CD4-positive, alpha-beta T cell treated with Interleukin-2 at 100 ng/mL for 4 hours (primary cell): ENCODE measurements at regions not wholly inside any gene's neighbourhood (a gene's known extent, or its start where the extent isn't known, plus 50 kb on each side); places are given as distances from the start of the nearest gene placed in this dataset.
"Not testable (repeated sequence)": the region's sequence is repeated elsewhere in the genome, so short reads cannot be mapped to it uniquely, and the experiment has no call there.

Experiments used
- DNase-seq: peaks from one replicate; pipeline ENCODE4 v3.0.0-alpha.2; 2020; ENCODE audit warnings: low spot score

DNA sequence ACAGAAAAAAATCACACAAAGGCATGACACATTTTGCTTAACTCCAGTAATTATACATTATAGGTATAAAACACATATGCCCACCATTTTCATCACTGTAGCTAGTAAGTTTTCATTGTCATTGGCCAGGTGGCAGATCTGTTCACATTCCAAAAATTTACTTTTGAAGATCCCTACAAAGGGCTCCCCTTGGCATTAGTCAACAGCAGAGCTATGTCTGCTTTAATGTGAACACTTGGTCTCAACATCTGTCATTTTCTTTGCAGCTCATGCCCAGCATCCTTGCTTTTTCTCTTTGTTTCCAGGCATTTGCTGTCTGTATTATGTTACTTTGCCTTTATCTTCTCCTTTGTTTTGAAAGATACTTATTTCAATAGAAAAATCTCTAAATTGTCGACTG, 519.1 kb upstream of the FOXG1 start:
- DNase-seq, result no peak

DNA sequence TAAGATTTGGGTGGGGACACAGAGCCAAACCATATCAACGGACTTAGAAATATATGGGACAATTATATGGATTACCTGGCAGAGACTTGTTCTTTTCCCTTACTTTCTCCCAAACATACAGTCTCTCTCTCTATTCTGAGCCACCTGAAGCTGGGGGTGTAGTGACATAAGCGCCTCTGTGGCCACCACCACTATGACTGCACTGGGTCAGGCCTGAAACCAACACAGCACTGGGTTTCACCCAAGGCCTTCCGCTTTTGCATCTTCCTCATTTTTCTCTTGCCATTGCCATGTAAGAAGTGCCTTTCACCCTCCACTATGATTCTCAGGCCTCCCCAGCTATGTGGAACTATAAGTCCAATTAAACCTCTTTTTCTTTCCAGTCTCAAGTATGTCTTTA, 514.5 kb upstream of the FOXG1 start:
- DNase-seq, result not testable (repeated sequence)

DNA sequence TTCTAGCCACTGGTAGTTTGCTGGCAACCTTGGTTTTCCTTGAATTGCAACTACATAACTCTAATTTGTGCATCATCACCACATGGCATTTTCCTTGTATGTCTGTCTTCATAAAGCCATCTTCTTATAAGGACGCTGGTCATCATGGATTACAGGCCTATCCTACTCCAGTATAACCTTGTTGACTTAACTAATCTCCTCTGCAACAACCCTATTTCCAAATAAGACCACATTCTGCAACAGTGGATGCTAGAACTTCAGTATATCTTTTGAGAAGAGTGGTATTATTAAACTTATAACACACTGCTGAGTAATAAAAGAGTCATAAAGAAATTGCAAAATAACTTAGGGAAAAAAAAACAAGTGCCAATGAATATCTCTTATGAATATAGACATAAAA, 511.8 kb upstream of the FOXG1 start:
- no peak for DNase-seq

DNA sequence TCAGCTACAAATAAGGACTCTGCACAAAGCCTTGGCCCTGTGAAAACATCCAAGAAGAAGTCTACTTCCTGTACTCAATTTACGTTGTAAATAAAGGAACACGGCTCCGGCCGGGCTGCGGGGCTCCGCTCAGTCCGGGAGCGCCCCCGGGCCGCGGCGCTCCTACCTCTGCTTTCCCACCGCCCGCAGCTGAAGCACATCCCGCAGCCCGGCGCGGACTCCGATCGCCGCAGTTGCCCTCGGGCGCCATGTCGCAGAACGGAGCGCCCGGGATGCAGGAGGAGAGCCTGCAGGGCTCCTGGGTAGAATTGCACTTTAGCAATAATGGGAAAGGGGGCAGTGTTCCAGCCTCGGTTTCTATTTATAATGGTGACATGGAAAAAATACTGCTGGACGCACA, 502.3 kb upstream of the FOXG1 start:
- no peak for DNase-seq

DNA sequence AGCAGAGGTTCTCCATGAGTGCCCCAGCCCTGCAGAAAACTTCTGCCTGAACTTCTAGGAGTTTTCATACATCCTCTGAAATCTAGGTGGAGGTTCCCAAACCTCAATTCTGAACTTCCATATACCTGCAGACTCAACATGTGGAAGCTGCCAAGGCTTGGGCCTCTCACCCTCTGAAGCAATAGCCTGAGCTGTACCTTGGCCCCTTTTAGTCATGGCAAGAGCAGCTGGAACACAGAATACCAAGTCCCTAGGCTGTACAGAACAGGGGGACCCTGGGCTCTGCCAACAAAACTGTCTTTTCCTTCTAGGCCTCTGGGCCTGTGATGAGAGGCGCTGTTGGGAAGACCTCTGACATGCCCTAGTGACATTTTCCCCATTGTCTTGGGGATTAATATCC, 494.3 kb upstream of the FOXG1 start:
- DNase-seq, result no peak

DNA sequence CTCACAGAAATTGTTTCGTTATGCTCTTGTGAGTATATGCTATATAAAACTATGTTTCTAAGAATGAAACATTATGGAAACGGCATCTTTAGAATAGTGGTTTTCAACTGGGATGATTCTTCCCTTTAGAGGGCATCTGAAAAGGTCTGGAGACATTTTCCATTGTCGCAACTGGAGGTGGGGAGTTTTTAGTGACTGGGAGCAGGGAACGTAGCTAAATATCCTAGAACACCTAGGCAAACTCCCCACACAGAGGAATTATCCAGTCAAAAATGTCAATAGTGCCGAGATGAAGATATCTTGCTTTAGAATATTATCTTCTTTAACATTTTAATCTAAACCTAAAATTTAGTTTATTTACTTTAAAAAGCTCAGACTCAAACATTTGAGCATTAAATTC, 486.1 kb upstream of the FOXG1 start:
- no peak for DNase-seq

DNA sequence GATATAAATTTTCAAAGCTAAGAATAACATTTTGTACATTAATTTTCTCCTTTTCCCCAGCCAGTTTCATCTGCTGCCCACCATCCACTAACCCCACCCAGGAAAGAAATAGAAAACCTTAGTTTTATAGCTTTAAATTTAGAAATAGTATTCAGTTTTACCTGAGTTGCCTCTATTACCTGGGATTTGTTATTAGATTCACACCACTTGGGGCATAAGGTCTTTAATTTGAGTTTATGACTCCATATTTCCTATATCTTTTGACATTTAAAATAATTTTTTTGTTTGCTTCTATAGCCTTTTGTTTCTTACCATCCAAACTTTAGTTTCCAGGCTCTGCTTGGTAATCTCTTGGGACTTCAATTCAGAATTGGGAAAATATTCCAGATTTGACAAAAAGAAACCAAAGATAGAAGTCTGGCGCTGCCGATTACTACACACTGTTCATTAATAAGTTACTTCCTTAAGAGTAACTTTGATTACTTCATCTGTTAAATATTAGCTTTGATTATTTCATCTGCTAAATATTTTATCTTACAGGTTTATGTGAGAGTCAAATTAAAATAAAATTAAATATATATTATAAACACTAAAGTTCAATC, 485.5 kb upstream of the FOXG1 start:
- DNase-seq, result no peak

DNA sequence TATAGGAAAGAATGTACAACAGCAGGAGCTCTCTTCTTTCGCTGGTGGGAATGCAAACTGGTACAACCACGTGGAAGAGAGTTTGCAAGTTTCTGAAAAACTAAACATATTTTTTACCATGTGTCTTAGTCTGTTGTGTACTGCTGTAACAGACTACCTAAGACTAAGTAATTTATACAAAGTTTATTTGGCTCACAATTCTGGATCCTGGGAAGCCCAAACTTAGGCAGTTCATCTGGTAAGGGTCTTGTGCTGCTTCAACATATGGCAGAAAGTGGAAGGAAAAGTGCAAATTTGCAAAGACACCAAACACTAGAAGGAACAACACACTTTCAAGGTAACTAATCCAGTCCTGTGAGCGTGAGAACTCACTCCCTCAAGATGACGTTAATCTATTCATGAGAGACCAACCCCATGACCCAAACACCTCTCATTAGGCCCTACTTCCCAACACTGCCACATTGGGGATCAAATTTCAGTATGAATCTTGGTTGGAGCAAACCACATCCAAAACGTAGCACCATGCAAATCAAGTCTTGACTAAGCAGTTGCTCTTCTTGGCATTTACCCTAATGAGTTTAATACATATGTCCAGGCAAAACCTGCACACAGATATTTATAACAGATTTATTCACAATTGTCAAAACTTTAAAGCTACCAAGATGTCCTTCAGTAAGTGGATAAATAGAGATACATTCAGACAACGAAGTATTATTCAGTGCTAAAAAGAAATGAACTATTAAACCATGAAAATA, 481.9 kb upstream of the FOXG1 start:
- no peak for DNase-seq

DNA sequence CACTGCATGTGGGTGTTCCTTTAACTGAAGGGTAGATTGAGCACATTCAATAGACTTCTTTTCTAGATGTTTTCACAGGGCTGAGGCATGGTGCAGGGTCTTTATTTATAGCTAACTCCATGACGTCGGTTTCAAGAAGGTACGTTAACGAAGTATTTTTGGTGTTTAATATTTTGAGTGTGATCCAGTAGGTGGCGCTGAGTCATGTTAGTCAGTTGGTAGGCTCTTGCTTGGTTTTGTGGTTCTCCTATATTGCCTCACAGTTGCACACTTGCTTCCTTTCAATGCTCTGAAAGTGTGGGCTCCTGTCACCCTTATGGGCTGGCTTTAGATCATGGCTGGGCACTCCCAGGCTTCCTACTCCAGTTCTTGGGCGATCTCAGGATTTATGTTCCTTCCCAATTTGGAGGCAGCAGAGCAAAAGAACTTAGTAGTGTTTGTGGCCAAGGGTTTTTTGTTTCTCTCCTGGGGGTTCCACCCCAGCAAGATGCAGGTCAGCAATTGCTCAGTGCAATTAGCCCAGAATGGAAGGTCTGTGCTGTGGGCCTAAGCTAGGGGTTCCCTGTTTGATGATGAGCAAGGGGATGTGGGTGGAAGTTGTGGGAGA, 471.6 kb upstream of the FOXG1 start:
- no peak for DNase-seq

DNA sequence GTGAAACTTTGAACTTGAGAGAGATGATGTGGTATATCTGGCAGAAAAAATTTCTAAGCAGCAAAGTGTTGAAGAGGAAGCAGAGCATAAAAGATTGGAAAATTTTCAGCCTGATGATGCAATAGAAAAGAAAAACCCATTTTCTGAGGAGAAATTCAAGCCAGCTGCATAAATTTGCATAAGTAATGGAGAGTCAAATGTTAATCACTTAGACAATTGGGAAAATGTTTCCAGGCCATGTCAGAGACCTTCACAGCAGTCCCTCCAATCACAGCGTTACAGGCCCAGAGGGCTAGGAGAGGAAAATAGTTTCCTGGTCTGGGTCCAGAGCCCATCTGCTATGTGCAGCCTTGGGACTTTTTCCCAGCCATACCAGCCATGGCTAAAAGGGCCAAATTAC, 469.0 kb upstream of the FOXG1 start:
- no peak for DNase-seq

DNA sequence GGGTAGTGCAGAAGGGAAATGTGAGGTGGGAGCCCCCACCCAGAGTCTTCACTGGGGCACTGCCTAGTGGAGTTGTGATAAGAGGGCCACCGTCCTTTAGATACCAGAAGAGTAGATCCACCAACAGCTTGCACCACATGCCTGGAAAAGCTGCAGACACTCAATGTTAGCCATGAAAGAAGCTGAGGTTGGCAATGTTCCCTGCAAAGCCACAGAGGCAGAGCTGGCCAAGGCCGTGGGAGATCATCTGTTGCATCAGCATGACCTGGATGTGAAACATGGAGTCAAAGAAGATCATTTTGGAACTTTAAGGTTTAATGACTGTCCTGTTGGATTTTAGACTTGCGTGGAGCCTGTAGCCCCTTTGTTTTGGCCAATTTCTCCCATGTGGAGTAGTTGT, 468.4 kb upstream of the FOXG1 start:
- no peak for DNase-seq

DNA sequence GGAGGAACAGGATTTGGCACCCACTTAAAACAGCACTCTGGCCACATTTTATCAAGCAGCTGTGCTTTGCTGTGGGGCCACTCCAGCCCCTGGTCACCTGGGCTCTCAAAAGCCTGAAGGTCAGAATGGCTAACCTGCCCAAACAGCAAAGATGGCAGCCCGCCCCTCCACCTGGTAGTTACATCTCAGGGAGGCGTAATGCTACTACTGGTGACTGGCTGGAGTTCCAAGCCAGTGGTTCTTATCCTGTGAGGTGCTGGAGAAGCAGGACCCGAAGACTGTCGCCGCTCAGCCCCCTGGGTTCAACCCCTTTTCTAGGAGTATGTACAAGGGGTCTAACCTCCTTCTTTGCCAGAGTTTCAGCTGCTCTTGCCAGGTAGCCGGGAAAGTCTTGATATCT, 467.4 kb upstream of the FOXG1 start:
- DNase-seq, result no peak

DNA sequence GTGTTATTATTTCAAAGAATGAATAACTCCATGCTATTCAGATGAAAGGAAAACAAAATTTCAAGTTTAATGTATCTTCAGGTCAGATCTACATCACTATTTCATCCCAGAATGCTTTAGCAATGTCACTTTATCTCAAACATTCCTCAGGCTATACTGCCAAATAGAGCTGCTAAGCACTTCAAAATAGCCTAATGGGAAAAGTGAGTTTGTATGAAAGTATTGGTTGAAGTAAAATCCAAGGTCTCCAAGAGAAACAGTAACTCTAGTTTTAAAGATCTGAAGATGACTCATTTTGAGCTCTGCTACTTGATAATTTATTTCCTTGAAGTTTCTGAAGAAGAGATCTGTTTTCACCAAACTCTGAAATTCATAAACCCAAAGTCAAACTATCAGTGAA, 466.2 kb upstream of the FOXG1 start:
- DNase-seq, result no peak

DNA sequence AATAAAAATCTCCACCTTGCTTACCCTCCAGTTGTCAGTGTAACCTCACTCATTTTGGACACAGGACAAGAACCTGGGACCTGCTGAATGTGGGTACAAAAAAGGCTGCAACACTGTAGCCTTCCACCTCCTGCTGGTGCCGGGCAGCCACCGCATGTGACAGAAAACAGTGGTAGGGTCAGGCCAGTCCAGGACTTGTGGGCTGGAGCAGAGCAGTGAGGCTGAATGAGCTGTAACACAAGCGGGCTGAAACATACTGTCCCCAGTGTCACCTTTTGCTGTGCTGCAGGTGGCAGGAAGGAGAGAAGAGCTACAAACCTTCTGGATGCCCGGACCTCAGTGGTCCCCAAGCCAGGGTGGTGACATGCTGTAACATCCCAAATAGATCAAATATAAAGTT, 465.4 kb upstream of the FOXG1 start:
- DNase-seq, result no peak

DNA sequence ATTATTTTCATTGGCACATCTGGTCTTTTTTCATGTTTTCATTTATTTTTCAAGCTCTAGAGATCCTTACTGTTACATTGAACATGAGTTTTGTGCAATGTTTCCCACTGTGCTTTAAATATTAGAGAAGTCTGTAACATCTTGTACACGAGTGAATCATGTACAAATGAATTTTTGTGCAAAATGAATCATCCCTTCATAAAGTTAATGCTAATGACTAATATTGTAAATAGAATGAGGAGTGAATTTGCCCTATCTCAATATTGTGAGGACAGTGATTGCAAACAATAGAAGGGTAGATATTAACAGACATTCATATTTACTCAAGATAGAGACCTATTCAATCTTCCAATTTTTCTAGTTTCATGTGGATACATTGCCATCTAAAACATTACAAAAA, 463.3 kb upstream of the FOXG1 start:
- DNase-seq, result no peak

DNA sequence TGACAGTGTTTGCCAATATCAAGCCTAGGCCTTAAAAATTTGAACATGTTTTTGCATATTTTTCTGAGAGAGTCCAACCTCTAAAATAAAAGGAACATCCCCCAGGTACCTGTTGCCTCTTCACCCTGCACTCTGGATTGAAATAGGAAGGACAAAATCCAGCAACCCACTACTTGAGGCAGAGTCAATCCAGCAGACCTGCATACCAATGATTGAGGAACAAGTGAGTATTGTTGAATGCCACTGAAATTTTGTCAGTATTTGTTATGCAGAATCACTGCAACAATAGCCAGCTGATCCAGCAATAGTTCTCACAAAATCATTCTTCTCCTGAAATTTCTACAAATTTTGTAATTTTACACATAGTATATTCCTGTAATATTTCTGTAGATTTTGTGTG, 460.6 kb upstream of the FOXG1 start:
- no peak for DNase-seq

DNA sequence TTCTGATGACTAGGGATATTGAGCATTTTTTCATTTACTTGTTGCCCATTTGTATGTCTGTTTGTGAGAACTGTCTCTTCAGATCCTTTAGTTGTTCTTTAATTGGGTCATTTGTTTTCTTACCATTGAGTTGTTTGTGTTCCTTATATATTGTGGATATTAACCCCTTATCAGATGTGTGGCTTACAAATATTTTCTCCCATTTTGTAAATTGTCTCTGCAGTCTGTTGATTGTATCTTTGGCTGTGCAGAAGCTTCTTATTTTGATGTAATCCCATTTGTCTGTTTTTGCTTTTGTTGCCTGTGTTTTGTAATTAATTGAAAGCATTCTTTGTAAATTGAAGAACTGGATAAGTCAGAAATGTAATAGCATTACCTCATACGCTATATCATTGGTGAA, 459.1 kb upstream of the FOXG1 start:
- DNase-seq, result no peak

DNA sequence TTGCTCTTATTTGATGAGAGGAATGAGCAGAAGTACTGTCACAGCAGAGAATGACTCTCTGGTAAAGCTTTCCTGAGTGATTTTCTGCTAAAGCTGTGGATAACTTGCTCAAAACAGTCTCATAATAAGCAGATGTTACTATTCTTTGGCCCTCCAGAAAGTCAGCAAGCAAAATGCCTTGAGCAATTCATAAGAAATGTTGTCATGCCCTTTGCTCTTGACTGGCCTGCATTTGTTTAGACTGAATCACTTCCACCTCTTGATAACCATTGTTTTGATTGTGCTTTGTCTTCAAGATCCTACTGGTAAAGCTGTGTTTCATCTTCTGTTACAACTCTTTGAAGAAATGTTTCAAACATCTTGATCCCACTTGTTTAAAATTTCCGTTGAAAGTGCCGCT, 457.9 kb upstream of the FOXG1 start:
- no peak for DNase-seq

DNA sequence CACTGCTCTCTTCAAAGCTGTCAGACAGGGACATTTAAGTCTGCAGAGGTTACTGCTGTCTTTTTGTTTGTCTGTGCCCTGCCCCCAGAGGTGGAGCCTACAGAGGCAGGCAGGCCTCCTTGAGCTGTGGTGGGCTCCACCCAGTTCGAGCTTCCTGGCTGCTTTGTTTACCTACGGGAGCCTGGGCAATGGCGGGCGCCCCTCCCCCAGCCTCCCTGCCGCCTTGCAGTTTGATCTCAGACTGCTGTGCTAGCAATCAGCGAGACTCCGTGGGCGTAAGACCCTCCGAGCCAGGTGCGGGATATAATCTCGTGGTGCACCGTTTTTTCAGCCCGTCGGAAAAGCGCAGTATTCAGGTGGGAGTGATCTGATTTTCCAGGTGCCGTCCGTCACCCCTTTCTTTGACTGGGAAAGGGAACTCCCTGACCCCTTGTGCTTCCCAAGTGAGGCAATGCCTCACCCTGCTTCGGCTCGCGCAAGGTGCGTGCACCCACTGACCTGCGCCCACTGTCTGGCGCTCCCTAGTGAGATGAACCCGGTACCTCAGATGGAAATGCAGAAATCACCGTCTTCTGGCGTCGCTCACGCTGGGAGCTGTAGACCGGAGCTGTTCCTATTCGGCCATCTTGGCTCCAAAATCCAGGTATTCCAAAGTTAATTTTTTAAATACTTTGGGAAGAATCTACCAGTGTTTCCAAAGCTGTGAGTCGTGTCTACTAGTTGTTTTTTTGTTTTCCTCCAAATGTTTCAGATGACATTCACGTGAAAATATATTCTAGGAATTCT, 448.5 kb upstream of the FOXG1 start:
- DNase-seq, result not testable (repeated sequence)

DNA sequence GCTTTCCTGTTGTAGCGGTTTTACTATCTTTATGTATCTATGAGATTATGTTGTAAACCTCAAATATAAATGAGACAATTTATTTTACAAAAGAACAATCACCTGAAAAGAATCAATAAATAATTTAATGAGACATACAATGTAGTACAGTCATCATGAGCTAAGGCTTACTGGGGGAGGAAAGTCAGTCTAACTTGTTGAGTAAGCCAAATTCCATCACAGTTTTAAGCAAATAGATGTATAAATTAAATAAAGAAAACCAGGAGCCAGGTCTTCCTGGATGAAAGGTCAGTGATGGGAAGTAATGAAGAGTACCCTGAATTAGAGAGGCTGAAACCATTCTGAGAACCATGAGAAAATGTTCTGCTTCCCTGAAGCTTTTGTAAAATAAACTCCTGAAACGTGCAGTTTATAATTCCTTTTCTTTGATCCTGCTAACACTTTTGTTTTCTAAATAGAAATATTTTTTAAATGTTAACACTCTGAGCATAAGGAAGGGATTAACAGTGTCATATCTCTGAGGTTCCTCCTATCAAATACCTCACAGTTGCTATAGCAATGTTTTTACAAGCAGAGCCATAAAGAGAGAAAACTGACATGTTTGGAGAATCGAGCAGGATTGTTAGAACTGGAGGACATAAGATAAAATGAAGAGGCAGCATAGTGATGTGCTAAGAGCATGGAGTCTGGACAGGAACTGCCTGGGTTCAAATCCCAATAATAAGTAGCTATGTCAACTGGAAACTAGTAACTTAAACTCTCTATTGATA, 444.9 kb upstream of the FOXG1 start:
- no peak for DNase-seq

DNA sequence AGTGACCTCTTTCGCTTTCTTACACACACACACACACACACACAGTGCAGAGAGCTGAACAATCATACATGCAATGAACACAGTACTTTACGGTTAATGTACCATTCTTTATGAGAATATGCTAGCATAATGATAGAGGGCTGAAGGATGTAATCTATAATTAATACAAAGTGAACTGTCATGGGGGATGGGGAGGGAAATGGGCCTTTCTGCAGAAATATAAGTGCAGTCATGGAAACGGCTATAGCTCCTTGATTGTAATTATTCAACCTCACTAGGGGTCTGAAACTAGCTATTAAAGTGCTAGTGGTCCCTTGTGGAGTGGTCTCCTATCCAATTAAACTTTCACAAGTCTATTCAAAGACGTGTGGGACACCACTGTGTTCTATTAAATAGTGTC, 443.2 kb upstream of the FOXG1 start:
- no peak for DNase-seq
